Femur (tissue), 1 donor: ENCODE measurements at regions not wholly inside any gene's neighbourhood (a gene's known extent, or its start where the extent isn't known, plus 50 kb on each side); places are given as distances from the start of the nearest gene placed in this dataset.
"Not testable (repeated sequence)": the region's sequence is repeated elsewhere in the genome, so short reads cannot be mapped to it uniquely, and the experiment has no call there.

Experiments used
- DNase-seq: peaks from one replicate; pipeline ENCODE4 v3.0.0-alpha.2; 2017

DNA sequence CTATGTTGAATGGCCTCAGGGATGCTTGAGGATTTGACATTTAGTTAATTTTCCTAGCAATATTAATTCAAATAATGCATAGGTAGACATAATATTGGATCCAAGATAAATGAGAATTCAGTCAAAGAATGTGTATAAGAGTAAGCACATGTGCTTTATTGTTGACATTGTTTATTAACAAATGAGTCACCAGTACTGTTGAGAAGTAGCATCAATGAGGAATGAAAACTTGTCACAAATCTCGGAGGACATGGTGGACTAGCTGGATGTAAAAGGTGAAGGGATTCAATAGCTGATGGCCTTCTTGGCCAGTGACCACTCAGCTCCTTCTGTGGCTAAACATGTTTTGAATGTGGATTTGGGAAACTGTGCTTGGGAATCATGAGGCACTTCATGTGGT lies 1137.0 kb downstream of the HACE1 start:
- DNase-seq: no peak

- no peak for DNase-seq
These were observed 1137.8 kb downstream of the HACE1 start for GRCh38 chr6:103721923-103722322.

DNA sequence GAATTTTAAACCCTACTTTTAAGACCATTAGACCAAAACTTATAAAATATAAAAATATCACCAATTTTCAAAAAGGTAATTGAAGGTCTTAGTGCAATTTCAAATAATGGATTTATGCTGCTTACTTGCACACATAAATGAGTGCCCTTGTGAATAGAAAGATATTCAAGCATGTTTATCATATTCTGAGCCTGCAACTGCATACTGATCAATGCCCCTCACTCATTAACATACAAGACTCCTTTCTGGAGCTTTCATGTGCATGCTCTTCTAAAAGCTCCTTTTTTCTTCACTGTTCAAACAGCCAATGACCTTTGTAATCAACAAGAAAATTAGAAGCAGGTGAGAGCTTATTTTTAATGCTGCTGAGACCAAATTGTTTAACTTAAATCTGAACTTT lies 1139.3 kb downstream of the HACE1 start:
- DNase-seq: no peak

- no peak for DNase-seq
These were observed 1140.2 kb downstream of the HACE1 start for GRCh38 chr6:103719545-103719944.

GRCh38 chr6:103715269-103715668 lies 1144.5 kb downstream of the HACE1 start:
- DNase-seq: no peak

- not testable (repeated sequence) for DNase-seq
These were observed 1150.5 kb downstream of the HACE1 start for GRCh38 chr6:103709236-103709635.

- DNase-seq: no peak
These were observed 1152.0 kb downstream of the HACE1 start for GRCh38 chr6:103707596-103708325.

DNA sequence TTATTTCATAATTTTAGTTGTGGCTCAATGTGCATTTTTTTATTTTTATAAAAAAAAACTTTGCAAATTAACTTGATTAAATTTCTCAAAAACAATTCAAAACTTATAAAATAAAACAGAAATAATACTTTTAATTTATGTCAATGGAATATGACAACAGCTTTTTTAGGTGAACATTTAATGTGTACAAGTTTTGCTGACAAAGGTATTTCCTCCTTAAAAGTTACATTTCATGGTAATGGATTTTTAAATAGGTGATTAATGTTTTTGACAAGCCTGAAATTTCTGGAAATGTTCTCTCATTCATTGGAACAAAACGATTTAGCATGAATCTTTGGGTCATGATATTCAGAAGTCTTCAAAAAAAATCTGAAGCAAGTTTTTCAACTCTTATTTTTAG lies 1160.0 kb downstream of the HACE1 start:
- no peak for DNase-seq

DNA sequence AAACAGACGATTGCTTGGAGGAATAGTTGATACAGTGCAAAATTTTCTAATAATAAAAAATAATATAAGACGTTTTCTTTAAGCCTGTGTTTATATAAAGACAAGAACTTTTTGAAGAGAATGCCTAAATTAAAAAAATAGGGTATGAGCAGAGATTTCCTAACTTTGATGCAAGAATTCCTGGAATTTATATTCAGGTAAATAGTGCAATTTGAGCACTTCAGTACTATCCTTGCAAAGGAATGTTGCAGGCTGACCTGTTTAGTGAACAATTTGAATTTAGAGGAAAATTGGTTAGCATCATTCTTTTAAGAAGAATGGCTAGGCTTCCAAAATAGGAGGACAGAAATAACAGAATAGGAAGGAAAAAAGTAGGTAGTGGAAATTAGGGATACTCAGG lies 1172.3 kb downstream of the HACE1 start:
- DNase-seq: no peak

DNA sequence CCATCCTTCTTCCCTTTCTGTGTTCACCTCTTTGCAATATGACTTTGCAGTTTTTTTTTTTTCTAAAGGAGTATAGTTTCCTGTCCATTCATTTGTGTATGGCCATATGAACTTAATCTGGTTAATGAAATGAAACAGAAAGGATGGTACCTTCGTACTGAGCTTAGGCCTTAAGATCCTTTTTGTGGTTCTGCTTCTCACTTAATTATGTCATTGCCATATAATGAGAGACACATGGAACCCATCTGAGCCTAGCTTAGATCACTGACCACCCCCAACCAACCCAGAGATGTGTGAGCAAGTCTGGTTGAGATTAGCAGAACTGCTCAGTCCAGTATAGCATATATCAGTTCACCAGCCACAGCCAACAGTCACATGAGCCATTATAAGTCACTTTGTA lies 1179.6 kb downstream of the HACE1 start:
- no peak for DNase-seq

GRCh38 chr6:103677290-103677689 lies 1182.4 kb downstream of the HACE1 start:
- DNase-seq: no peak

DNA sequence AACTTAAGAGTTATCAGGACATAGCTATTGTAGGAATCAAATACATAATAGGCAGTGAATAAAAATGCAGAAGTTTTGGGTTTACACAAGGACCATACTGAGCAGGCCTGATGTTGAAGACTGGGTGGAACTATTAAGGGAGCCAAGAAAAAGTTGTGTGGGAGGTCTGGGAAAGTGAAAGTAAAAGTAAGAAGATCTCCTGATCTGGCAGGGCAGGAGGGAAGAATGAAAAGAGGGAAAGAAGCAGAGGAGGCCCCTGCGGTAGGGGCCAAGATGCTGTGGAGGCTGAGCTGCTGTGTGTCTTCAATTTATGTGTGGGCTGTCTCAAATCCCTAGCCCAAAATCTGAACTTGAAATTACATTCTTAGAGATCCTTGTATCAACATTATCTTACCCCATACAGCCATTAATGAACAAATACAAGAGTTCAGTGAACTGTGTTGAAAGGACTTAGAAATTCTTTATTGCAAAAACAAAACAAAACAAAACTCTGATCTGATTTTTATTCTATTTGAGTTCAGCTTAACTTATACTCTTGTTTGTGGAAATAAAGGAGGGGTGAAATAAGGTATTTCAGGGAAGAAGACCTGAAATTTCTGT lies 1183.8 kb downstream of the HACE1 start:
- DNase-seq: peak; percentile 18

DNA sequence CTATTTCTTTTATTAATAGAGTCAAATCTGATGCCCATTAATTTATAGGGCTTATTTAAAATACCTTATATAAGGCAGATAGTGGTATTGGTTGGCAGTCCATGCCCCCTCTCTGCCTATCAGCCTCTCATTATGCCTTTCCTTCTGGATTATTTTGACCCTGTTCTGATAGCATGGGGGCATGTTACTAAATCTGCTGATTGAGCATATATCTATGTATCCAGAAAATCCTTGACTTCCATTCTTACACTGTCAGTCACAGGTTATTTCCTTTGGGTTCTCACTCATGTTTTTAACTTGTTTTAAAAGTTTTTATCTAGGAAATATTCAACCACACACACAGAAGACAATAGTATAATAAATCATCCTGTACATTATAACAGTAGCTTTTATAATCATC lies 1184.9 kb downstream of the HACE1 start:
- no peak for DNase-seq

- DNase-seq: no peak
These were observed 1187.5 kb downstream of the HACE1 start for GRCh38 chr6:103672169-103672568.

DNA sequence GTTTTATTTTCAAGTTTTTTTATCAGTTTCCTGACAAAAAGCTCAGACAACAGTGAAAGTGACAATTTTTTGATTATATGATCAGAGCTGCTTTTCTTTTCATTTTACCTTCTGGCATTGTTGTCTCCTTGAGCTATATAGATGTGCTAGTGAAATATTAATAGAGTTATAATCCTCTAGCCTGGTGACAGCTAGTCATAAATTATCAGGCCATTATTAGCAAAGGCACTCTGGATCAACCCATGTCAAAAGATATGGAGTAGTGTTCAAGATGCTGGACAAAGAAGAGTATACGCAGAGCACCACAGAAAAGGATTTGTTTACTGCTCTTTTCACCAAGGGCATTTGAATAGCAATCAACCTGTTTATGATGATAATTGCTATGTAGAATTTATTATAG lies 1230.1 kb downstream of the HACE1 start:
- no peak for DNase-seq

GRCh38 chr6:103617642-103618041 lies 1242.1 kb downstream of the HACE1 start:
- DNase-seq: no peak

GRCh38 chr6:103587722-103588121 lies 1272.0 kb downstream of the HACE1 start:
- no peak for DNase-seq

DNA sequence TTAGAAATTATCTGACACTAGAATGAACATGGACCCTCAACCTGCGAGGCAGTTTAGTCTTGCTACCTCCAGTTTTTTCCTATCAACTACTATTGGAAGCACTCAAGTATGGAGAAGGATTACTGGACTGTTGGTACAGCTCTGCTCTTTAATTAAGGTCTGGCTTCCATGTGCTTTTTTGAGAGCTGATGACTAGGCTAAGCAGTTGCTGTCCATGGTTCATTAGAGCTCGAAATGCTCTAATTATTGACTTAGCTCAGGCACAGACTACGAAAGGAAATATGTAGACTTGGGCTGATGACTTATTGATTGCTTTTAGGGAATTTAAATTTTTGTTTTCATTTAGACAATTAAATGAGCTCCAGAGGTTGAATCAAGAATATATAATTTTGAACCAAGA lies 1281.6 kb downstream of the HACE1 start:
- DNase-seq: no peak

- DNase-seq: no peak
These were observed 1289.3 kb downstream of the HACE1 start for GRCh38 chr6:103570431-103570830.

DNA sequence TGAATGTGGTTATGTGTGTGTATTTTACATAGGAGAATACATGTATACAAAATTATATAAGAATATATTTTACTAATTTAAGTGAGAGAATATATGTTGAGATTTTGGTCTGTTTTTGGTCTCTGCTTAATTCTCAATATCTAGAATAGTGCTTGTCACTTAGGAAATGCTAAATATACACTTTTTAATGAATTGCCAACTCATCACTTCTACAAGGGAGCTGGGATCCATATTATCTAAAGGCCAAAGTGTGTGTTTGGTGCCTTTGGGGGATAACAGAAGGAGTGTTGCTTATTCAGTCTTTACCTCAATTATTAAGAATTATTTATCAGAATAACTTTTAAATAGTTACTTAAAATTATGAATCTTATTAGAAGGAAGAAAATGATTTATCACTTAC lies 1304.8 kb downstream of the HACE1 start:
- DNase-seq: no peak

DNA sequence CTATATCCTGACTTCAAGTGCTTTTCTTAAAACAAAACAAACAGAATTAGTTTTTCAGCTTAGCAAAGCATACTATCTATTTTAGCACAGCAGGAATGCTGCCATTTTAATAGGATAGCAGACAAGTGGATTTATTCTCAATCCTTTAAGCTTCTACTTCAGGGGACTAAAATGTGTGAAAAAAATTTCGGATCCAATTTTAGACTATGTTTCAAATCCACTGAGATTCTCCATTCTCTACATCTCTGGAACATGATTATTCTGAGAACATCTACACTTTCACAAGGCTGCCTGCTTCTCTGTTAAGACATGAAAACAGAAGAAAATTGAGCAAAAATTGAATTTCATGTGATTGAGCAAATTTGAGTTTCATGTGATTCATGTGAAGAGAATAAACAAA lies 1321.3 kb downstream of the HACE1 start:
- no peak for DNase-seq

GRCh38 chr6:103534814-103535213 lies 1324.9 kb downstream of the HACE1 start:
- DNase-seq: no peak

GRCh38 chr6:103534095-103534494 lies 1325.6 kb downstream of the HACE1 start:
- DNase-seq: no peak

GRCh38 chr6:103522045-103522444 lies 1337.7 kb downstream of the HACE1 start:
- DNase-seq: no peak

DNA sequence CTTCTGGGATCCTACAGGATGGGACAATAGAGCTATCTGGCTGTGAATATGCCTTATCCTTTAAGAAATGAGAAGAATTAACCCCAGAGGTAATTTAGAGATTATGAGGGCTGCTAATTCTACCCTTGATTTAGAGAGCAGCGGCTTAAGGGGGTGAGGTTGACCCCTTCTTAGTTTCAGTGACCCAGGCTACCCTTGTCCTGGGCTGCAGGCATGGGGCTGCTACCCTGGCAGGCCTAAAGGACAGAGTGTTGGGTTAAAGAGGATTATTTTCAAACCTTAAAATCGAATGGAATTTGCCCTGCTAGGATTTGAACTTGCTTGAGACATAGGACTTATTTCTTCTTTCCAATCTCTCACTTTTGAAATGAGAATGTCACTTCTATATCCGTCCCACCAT lies 1343.4 kb downstream of the HACE1 start:
- no peak for DNase-seq
